CD4-positive, alpha-beta T cell treated with Interleukin-2 at 100 ng/mL for 4 hours (primary cell): ENCODE measurements at regions not wholly inside any gene's neighbourhood (a gene's known extent, or its start where the extent isn't known, plus 50 kb on each side); places are given as distances from the start of the nearest gene placed in this dataset.
"Not testable (repeated sequence)": the region's sequence is repeated elsewhere in the genome, so short reads cannot be mapped to it uniquely, and the experiment has no call there.

Source experiments
- DNase-seq: peaks from one replicate; pipeline ENCODE4 v3.0.0-alpha.2; 2020; ENCODE audit warnings: low spot score

- no peak for DNase-seq
Measured at GRCh38 chr14:82587226-82587625, 1053.6 kb upstream of the SEL1L start.

- no peak for DNase-seq
Measured at GRCh38 chr14:82595466-82595865, 1061.8 kb upstream of the SEL1L start.

GRCh38 chr14:82602794-82603193 is 1069.1 kb upstream of the SEL1L start:
- DNase-seq = no peak

- DNase-seq = no peak
Measured at GRCh38 chr14:82604819-82605218, 1071.2 kb upstream of the SEL1L start.

DNA sequence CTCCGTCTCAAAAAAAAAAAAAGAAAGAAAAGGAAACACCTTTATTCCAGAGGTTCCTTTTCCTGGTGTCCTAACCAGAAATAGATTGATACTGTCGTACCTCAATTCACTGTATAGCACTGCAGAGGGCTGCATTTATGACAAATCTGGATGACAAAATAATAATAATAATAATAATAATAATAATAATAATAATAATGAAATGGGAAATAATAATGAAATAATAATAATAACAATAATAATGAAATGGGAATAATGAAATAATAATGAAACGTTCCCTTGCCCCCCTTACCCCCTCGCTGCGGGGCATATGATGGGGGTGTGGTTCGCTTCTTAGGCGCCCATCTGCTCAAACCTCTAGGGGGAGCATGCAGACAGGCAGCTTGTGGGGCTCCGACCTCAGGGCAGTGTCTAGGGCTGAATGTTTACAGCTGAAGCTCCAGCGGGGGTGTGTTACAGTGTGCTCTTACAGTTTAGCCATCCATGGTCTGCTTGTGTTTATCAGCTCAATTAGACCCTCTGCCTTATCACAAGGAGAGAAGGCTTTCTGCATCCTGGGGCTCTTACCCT is 1088.3 kb upstream of the SEL1L start:
- no peak for DNase-seq

- DNase-seq = no peak
Measured at GRCh38 chr14:82626156-82627066, 1092.8 kb upstream of the SEL1L start.

GRCh38 chr14:82635915-82636314 is 1102.3 kb upstream of the SEL1L start:
- no peak for DNase-seq

- DNase-seq = no peak
Measured at GRCh38 chr14:82636426-82636825, 1102.8 kb upstream of the SEL1L start.

DNA sequence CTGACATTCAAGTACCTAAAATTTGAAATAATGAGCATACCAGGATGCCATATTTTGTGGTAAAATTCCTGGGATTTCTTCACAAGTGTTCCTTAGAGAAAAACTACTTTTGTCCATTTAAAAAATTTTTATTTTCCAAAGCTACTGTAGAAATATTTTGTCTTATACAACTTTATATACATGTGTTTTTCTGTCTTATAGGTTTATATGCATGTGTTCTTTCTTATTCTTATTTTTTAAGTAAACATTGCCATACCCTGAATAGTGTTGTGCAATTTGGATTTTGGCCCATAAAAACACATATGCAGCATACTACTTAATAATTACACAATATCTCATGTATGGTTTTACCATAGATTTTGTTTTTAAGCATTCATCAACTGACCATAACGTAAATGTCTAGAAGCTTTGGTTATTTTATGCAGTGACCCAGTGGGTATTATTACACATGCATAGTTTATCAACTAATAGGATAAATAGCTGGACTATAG is 1107.4 kb upstream of the SEL1L start:
- DNase-seq = no peak

DNA sequence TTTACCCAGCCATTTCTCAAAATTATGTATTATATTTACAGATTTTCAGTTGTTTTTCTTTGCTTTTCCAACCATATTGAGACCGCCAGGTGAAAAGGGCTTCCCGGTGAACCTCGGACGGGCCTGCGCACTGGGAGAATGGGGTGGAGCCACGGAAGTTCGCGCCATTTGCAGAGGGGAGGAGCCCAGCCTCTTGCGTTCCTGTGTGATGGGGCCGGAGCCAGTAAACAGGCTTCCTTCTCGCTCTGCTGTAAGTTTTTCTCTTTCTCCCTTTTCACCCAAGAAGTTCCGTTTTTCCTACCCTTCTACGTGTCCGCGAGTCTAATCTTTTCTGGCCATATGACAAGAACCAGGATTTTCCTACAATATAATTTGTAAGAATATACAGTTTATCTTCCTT is 1108.8 kb upstream of the SEL1L start:
- DNase-seq = no peak

DNA sequence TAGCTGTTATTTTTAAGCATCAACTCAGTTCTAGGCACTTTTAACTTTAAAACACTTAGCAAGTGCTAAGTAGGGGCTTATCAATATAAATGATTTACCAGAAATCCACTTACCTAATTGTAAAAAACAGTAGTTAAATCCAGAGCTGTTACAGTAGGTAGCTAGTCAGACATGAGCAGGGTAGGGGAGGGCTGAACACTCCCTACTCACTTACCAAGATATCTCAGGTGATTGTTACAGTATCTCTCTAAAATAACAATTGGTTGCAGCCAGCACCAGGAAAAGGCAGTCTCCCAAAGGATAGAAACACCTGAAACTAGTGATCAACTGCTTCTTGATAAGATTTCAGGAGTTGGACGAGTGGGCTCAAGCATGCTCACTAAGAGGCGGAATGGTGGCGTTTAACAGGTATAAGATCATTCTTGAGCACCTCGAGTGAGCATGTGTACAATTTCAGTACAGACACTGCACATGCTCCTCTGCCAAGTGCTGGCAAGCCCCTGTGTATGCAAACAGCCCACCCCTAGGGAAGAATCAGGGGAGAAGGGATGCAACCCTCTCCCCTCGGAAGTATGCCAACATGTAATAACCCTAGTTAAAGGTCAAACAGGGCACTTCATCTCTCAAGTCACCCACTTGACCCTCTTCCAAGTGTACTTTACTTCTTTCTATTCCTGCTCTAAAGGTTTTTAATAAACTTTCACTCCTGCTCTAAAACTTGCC is 1113.6 kb upstream of the SEL1L start:
- no peak for DNase-seq

DNA sequence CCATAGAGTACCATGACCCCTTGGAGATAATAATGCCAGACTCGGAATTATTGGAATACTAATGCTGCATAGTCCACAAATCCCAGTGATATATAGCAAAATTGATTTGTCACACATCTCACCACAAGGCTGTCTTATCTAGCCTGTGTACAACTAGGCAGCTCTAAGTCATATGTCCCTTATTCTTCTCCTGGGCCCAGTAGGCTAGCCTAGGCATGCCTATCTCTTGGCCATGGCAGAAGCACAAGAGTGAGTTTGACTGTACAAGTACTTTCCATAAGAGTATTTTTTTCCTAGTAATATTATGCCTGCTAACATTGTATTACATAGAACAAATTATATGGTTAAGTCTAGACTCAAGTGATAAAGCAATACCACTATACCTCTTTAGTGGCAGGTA is 1122.1 kb upstream of the SEL1L start:
- DNase-seq = no peak

- DNase-seq = no peak
Measured at GRCh38 chr14:82657186-82657675, 1123.6 kb upstream of the SEL1L start.

DNA sequence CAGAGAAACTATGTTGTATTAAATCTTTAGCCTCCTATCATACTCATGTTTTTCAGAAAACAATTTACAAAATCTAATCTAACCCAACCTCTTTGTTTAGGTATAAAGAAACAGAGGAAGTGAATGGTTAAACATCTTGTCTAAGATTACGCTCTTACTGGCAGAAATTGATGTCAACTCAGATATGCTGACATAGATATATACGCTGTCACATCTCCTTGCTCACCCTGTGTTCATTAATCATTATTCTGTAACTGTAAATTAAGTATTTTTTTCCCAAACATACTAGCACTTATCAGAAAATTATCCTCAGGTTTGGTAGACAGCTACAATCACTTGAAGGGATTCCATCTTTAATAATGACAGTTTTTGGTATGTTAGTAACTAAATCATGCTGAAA is 1127.6 kb upstream of the SEL1L start:
- no peak for DNase-seq

DNA sequence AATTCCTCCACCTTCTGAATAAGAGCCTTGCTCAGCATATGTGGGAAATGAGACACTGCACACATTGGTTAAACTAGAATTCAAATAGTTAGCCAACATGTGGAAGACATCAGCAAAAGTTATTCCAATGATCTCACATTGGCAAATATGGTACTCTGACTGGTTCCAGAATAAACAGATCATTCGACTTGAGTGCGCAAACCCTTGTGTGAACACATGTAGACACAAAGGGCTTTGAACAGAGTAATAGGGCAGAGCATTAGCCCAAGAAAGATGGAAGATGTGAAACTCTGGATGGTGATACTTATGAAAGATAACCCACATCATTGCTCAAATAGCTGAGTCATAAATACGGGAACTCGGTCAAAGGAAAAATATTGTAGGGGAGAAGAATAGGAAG is 1133.4 kb upstream of the SEL1L start:
- no peak for DNase-seq

- DNase-seq = no peak
Measured at GRCh38 chr14:82667501-82667900, 1133.8 kb upstream of the SEL1L start.

DNA sequence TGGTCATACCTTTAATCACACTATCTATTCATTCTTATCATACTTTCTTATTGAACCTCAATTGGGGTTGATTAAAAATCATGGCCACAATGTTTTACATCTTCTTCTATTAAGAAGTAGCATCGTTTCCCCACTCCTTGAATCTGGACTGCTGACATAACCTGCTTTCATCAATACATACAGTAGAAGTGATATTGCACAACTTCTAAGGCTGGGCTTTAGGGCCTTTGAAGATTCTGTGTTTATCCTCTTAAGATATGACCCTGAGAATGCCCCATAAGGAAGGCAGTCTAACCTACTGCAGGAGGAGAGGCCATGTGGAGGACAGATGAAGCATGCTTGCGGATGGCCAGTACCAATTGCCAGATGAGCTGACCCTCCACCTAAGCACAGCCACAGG is 1142.8 kb upstream of the SEL1L start:
- no peak for DNase-seq

DNA sequence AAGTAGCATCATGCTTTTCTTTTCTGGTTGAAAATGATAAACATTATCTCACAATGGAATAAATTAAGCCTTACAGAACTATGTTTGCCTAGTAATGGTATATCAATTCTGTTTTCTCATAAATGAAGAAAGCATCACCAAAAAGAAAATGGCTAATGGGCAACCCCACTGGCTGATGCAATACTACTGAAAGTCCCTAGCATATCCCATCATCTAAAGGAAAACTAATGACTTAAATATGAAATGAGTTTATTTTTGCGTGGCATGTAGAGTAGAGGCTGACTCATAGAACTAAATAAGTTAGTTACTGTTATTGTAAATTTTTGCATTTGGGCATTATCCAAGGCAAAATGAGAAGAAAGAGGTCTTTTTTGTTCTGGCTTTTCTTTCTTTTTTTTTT is 1156.3 kb upstream of the SEL1L start:
- DNase-seq = no peak

GRCh38 chr14:82691191-82691590 is 1157.5 kb upstream of the SEL1L start:
- not testable (repeated sequence) for DNase-seq

GRCh38 chr14:82694820-82695219 is 1161.2 kb upstream of the SEL1L start:
- DNase-seq = no peak

GRCh38 chr14:82704218-82704617 is 1170.6 kb upstream of the SEL1L start:
- no peak for DNase-seq

- DNase-seq = peak; percentile 7
Measured at GRCh38 chr14:82710267-82710841, 1176.7 kb upstream of the SEL1L start.
